K562 (cell line): ENCODE measurements at regions not wholly inside any gene's neighbourhood (a gene's known extent, or its start where the extent isn't known, plus 50 kb on each side); places are given as distances from the start of the nearest gene placed in this dataset.

Experiments
- ATAC-seq: fragments of 200-7000 bp; cut with Tn5 transposase; 3 replicates; pipeline ENCODE4 v1.9.1; 2020; ENCODE audit warnings: moderate library complexity
- BruUV-seq: library from RNA; stranded (reverse); fragments of 400-500 nt; replicated peaks from 2 replicates; lab custom pipeline; 2021; lab: Mats Ljungman, UMichigan
- CTCF ChIA-PET: fragments of 300-600 bp; formaldehyde crosslinking; extraction: SDS; loops from one replicate; lab custom pipeline; 2021; ENCODE audit warnings: low intra/inter-chr PET ratio; lab: Yijun Ruan, JAX
- POLR2A ChIA-PET: fragments of 300-600, 350-650 bp; sonication (Branson Sonifier 250); formaldehyde crosslinking; extraction: SDS; loops from one replicate; lab custom pipeline; 2021; ENCODE audit warnings: antibody characterized with exemption, inconsistent platforms; lab: Yijun Ruan, JAX
- DNase-seq, 4 experiments: peaks; one replicate each; pipeline versions ENCODE4 v3.0.0 to v3.0.0-alpha.2; 2011 to 2018; ENCODE audit warnings: low spot score in 3 of 4, mixed read lengths in 3 of 4; ENCODE audit errors: extremely low read depth in 1 of 4
- FAIRE-seq: peaks from 2 replicates; lab custom pipeline; 2011; peaks lifted over from hg19 to GRCh38; lab: Jason Lieb, UNC
- H2AFZ ChIP-seq: 2 replicates; pipeline ENCODE4 v1.6.0; 2011; ENCODE audit warnings: low read depth, low read length, control low read depth, inconsistent platforms
- H3K27ac ChIP-seq: fragments of 200-600 bp; 3 replicates; pipeline ENCODE4 v1.8.0; 2011; ENCODE audit warnings: low read depth, mild to moderate bottlenecking, control low read depth, inconsistent platforms, low read length, moderate library complexity, mixed read lengths; ENCODE audit errors: extremely low read depth
- H3K27me3 ChIP-seq, 2 experiments: fragments of 300-600 bp in 1 of 2; 2 replicates in 1 of 2; 3 replicates in 1 of 2; pipeline versions ENCODE4 v1.6.0 to v1.8.0; 2011; ENCODE audit warnings: inconsistent platforms in 2 of 2, low read length in 2 of 2, mild to moderate bottlenecking in 1 of 2, mixed read lengths in 1 of 2, moderate library complexity in 1 of 2; ENCODE audit not compliant: control insufficient read depth in 2 of 2, insufficient read depth in 2 of 2
- H3K36me3 ChIP-seq: fragments of 300-600 bp; 3 replicates; pipeline ENCODE4 v1.8.0; 2011; ENCODE audit warnings: mild to moderate bottlenecking, low read length, inconsistent platforms; ENCODE audit not compliant: control insufficient read depth, insufficient read depth
- H3K4me1 ChIP-seq, 2 experiments: fragments of 200-600 bp in 1 of 2; replicated peaks in 1 of 2; 2 replicates in 1 of 2; 3 replicates in 1 of 2; pipeline versions ENCODE4 v1.5.1 to v1.8.0; 2011; ENCODE audit warnings: inconsistent platforms in 2 of 2, low read length in 2 of 2, mild to moderate bottlenecking in 1 of 2, mixed read lengths in 1 of 2, moderate library complexity in 1 of 2; ENCODE audit not compliant: control insufficient read depth in 2 of 2, insufficient read depth in 2 of 2
- H3K4me2 ChIP-seq: 2 replicates; pipeline ENCODE4 v1.6.1; 2011; ENCODE audit warnings: low read length, control low read depth, inconsistent platforms, mixed read lengths; ENCODE audit not compliant: insufficient read depth
- H3K4me3 ChIP-seq: fragments of 200-600 bp; sonication (generic), shearing (Covaris generic); 2 replicates; pipeline ENCODE4 v1.5.1; 2016; ENCODE audit warnings: control low read depth, inconsistent platforms
- H3K79me2 ChIP-seq: fragments of 200-600 bp; 3 replicates; pipeline ENCODE4 v1.8.0; 2011; ENCODE audit warnings: low read length, inconsistent platforms; ENCODE audit not compliant: control insufficient read depth, insufficient read depth
- H3K9ac ChIP-seq, 2 experiments: 2 replicates each; pipeline versions ENCODE4 v1.6.0 to v1.6.1; 2011; ENCODE audit warnings: low read depth in 2 of 2, low read length in 2 of 2, control low read depth in 1 of 2, inconsistent platforms in 1 of 2, mild to moderate bottlenecking in 1 of 2, mixed read lengths in 1 of 2; ENCODE audit not compliant: insufficient read depth in 1 of 2
- H3K9me1 ChIP-seq: one replicate; pipeline ENCODE4 v1.6.0; 2011; ENCODE audit warnings: inconsistent platforms, mild to moderate bottlenecking, low read length, moderate library complexity; ENCODE audit not compliant: control insufficient read depth, insufficient read depth
- H3K9me3 ChIP-seq: replicated peaks from 2 replicates; pipeline ENCODE4 v1.5.1; 2011; ENCODE audit warnings: low read depth, low read length, inconsistent platforms; ENCODE audit not compliant: control insufficient read depth, insufficient read depth
- H4K20me1 ChIP-seq: replicated peaks from 2 replicates; pipeline ENCODE4 v1.6.1; 2011; ENCODE audit warnings: low read length, inconsistent platforms, mixed read lengths; ENCODE audit not compliant: control insufficient read depth, insufficient read depth
- EGR1 ChIP-seq: fragments of 450-650 bp; conservative IDR thresholded peaks from 2 replicates; pipeline ENCODE4 v1.6.1; 2017; ENCODE audit warnings: mild to moderate bottlenecking
- HNRNPL ChIP-seq: fragments of 200-400 bp; formaldehyde crosslinking; IDR thresholded peaks from 2 replicates; pipeline ENCODE4 v1.6.1; 2017; ENCODE audit warnings: low read depth, mild to moderate bottlenecking, low read length
- JUNB ChIP-seq: fragments of 450-650 bp; formaldehyde crosslinking; conservative IDR thresholded peaks from 2 replicates; pipeline ENCODE4 v1.4.0; 2020; ENCODE audit warnings: mild to moderate bottlenecking
- MTA1 ChIP-seq: fragments of 450-650 bp; IDR thresholded peaks from 2 replicates; pipeline ENCODE4 v1.6.1; 2017; ENCODE audit warnings: borderline replicate concordance
- PREB ChIP-seq: sonication (generic); formaldehyde crosslinking; IDR thresholded peaks from 2 replicates; pipeline ENCODE4 v1.8.1; 2023; ENCODE audit warnings: mild to moderate bottlenecking, missing genetic modification reagents
- SIX5 ChIP-seq, 2 experiments: IDR thresholded peaks; 2 replicates each; pipeline ENCODE4 v1.6.1; 2011; ENCODE audit warnings: low read length in 2 of 2, borderline replicate concordance in 1 of 2, low read depth in 1 of 2, mild to moderate bottlenecking in 1 of 2, moderate library complexity in 1 of 2; ENCODE audit not compliant: insufficient read depth in 1 of 2
- SMARCE1 ChIP-seq: fragments of 450-650 bp; IDR thresholded peaks from 2 replicates; pipeline ENCODE4 v1.7.1; 2016; ENCODE audit warnings: mild to moderate bottlenecking
- TCF3 ChIP-seq: sonication (generic); formaldehyde crosslinking; IDR thresholded peaks from 2 replicates; pipeline ENCODE4 v1.4.0; 2020; ENCODE audit warnings: mild to moderate bottlenecking, missing genetic modification reagents
- TEAD1 ChIP-seq, 2 experiments: fragments of 450-650 bp in 1 of 2; sonication (generic) in 1 of 2; formaldehyde crosslinking; IDR thresholded peaks; 2 replicates each; pipeline versions ENCODE4 v1.4.0 to v1.8.0; 2020 to 2022; ENCODE audit warnings: mild to moderate bottlenecking in 2 of 2, missing genetic modification reagents in 1 of 2
- ZHX1 ChIP-seq: fragments of 150-350 bp; conservative IDR thresholded peaks from 2 replicates; pipeline ENCODE4 v1.6.1; 2014; ENCODE audit warnings: low read length
- WGBS: fragments of 100-300 bp; shearing (Covaris generic); methylation state at CpG from one replicate; pipeline ENCODE4 v1.1.6; 2016; ENCODE audit warnings: low coverage, mixed read lengths; ENCODE audit not compliant: insufficient coverage; ENCODE audit errors: missing lambda C conversion rate; 5-methylcytosine and 5-hydroxymethylcytosine counted together
- in situ Hi-C: fragments of 300-500 bp; cut with MboI; formaldehyde crosslinking; loops from 4 replicates; pipeline ENCODE4 v1.15.0; 2018; ENCODE audit warnings: inconsistent platforms, mixed read lengths
- intact Hi-C: fragments of 100-400 bp; cut with micrococcal nuclease; formaldehyde crosslinking; loops from 2 replicates; pipeline ENCODE4 v1.14.2; 2022

DNA sequence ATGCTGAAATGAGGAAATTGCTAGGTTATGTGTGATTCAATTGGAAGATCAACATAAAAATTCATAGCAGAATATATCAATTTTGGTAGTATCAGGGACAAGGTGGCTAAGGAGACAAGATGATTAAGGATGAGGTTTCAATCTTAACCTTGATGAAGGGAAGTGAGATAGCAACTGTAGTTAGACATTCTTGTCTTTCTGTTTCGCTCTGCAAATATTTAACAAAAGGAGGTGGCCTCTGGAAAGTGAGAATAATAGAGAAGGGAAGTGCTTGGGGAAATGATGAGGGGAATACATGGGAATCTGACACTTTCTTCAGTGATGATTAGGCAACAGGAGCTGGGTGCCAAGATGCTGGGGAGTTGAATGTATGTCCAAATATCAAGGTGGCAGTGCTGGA is 337.1 kb upstream of the PUDP start:
- ChIA-PET POLR2A (no interaction called here), CTCF (no interaction called here)
- WGBS: 0% methylated on average over 1 of the region's 1 CpG
- no peak overlapping the region for H3K9ac ChIP-seq
- H3K4me2 ChIP-seq: no peak overlapping the region
- H3K79me2 ChIP-seq: no peaks in the 10 kb centered on the region
- H3K4me3 ChIP-seq: no peak overlapping the region
- H4K20me1 ChIP-seq: no peaks in the 10 kb centered on the region
- no peak for TF ChIP-seq MTA1
- no peak for TF ChIP-seq EGR1
- TF ChIP-seq JUNB: no peak
- TF ChIP-seq TCF3 (CRISPR knock-in tag): no peak
- no peak for TF ChIP-seq ZHX1
- TF ChIP-seq SIX5 (IDR thresholded peaks at IDR 0.05; ENCODE audit: borderline replicate concordance in 1 of 2, insufficient read depth in 1 of 2, low read depth in 1 of 2, low read length in 2 of 2): no peak
- no peak for TF ChIP-seq SMARCE1
- TF ChIP-seq TEAD1 (CRISPR knock-in tag; IDR thresholded peaks at IDR 0.05): no peak
- TF ChIP-seq PREB (CRISPR knock-in tag): no peak
- no peak for TF ChIP-seq HNRNPL
- in situ Hi-C loops (no loop called here), intact Hi-C loops (no loop called here)
- FAIRE-seq: no peak
- H2AFZ ChIP-seq: no peak overlapping the region
- no peaks in the 10 kb centered on the region for H3K4me1 ChIP-seq
- no peaks in the 10 kb centered on the region for H3K27me3 ChIP-seq
- no peak overlapping the region for H3K27ac ChIP-seq
- no peaks in the 10 kb centered on the region for H3K9me3 ChIP-seq
- no TSS peak for BruUV-seq
- no peak for ATAC-seq
- H3K36me3 ChIP-seq: no peaks in the 10 kb centered on the region
- DNase-seq: no peak
- H3K9me1 ChIP-seq: no peaks in the 10 kb centered on the region
